NCI-H2081 (cell line): ENCODE measurements at regions not wholly inside any gene's neighbourhood (a gene's known extent, or its start where the extent isn't known, plus 50 kb on each side); places are given as distances from the start of the nearest gene placed in this dataset.
A peak's percentile ranks its signal among the peaks of the same experiment; 100 is the strongest.

Experiments
- DNase-seq, 2 experiments: peaks; one replicate each; lab custom pipeline; 2025; lab: John Stamatoyannopoulos, UW

GRCh38 chr10:124286621-124287020 lies 132.1 kb downstream of the OAT start:
- DNase-seq: no peak

GRCh38 chr10:124285587-124286527 lies 132.9 kb downstream of the OAT start:
- no peak for DNase-seq

GRCh38 chr10:124283949-124284250 lies 134.8 kb downstream of the OAT start:
- DNase-seq: no peak

- DNase-seq: no peak
Observed at GRCh38 chr10:124283215-124283948, 135.3 kb downstream of the OAT start.

- DNase-seq: no peak
Observed at GRCh38 chr10:124282326-124282725, 136.4 kb downstream of the OAT start.

- DNase-seq: no peak
Observed at GRCh38 chr10:124281666-124282065, 137.1 kb downstream of the OAT start.

GRCh38 chr10:124280916-124281315 lies 137.8 kb downstream of the OAT start:
- DNase-seq: no peak

- DNase-seq: no peak
Observed at GRCh38 chr10:124279882-124280281, 138.8 kb downstream of the OAT start.

- DNase-seq: no peak
Observed at GRCh38 chr10:124279298-124279697, 139.4 kb downstream of the OAT start.

GRCh38 chr10:124278356-124278755 lies 140.4 kb downstream of the OAT start:
- DNase-seq: no peak

- no peak for DNase-seq
Observed at GRCh38 chr10:124273141-124273540, 145.6 kb downstream of the OAT start.

GRCh38 chr10:124271676-124272075 lies 147.0 kb downstream of the OAT start:
- no peak for DNase-seq

GRCh38 chr10:124270530-124271327 lies 148.0 kb downstream of the OAT start:
- no peak for DNase-seq

- DNase-seq: no peak
Observed at GRCh38 chr10:124268976-124269375, 149.7 kb downstream of the OAT start.

- no peak for DNase-seq
Observed at GRCh38 chr10:124267911-124268549, 150.7 kb downstream of the OAT start.

GRCh38 chr10:124267231-124267885 lies 151.4 kb downstream of the OAT start:
- DNase-seq: peak in 1 of 2 experiments; percentile 3

GRCh38 chr10:124266468-124267230 lies 152.1 kb downstream of the OAT start:
- no peak for DNase-seq

GRCh38 chr10:124265776-124266467 lies 152.8 kb downstream of the OAT start:
- DNase-seq: no peak

GRCh38 chr10:124265391-124265745 lies 153.4 kb downstream of the OAT start:
- DNase-seq: no peak

- no peak for DNase-seq
Observed at GRCh38 chr10:124264711-124265390, 153.9 kb downstream of the OAT start.
